ENCODE measurements at regions not wholly inside any gene's neighbourhood (a gene's known extent, or its start where the extent isn't known, plus 50 kb on each side); places are given as distances from the start of the nearest gene placed in this dataset.
"Not testable (repeated sequence)": the region's sequence is repeated elsewhere in the genome, so short reads cannot be mapped to it uniquely, and the experiment has no call there.

- ATAC-seq; H3K4me3 ChIP-seq; H3K9me3 ChIP-seq; H3K27ac ChIP-seq; H3K4me1 ChIP-seq; DNase-seq; H3K36me3 ChIP-seq; H3K27me3 ChIP-seq; intact Hi-C loops (cut with DNase I): not testable (repeated sequence)
- WGBS (ENCODE audit: insufficient coverage, low coverage, low lambda C conversion rate, missing lambda C conversion rate), result 60% methylated on average over 1 of the region's 2 CpGs
Observed at GRCh38 chr9:68593760-68594159, 53.1 kb upstream of the TMEM252 start.

GRCh38 chr9:68595868-68596267, 55.2 kb upstream of the TMEM252 start:
- TF ChIP-seq CTCF (IDR thresholded peaks at IDR 0.05) (no peak), POLR2A (IDR thresholded peaks at IDR 0.05) (no peak)
- Histone ChIP-seq H3K4me1 (no peaks in the 10 kb centered on the region), H3K27me3 (no peaks in the 10 kb centered on the region), H3K36me3 (no peaks in the 10 kb centered on the region), H3K27ac (no peak overlapping the region), H3K4me3 (no peak overlapping the region), H3K9me3 (no peaks in the 10 kb centered on the region)
- DNase-seq (no peak), ATAC-seq (no peak)
- 50% methylated on average over 1 of the region's 3 CpGs for WGBS (ENCODE audit: insufficient coverage, low coverage, low lambda C conversion rate, missing lambda C conversion rate)
- intact Hi-C loops (cut with DNase I), result no loop called here

- DNase-seq (no peak), ATAC-seq (no peak)
- WGBS (ENCODE audit: insufficient coverage, low coverage, low lambda C conversion rate, missing lambda C conversion rate), result 43% methylated on average over 1 of the region's 1 CpG
- H3K27ac ChIP-seq, result no peak overlapping the region
- no peaks in the 10 kb centered on the region for H3K9me3 ChIP-seq
- intact Hi-C loops (cut with DNase I), result no loop called here
- no peaks in the 10 kb centered on the region for H3K4me1 ChIP-seq
- TF ChIP-seq POLR2A (IDR thresholded peaks at IDR 0.05), result no peak
- no peak for TF ChIP-seq CTCF (IDR thresholded peaks at IDR 0.05)
- H3K4me3 ChIP-seq, result no peak overlapping the region
- no peaks in the 10 kb centered on the region for H3K27me3 ChIP-seq
- H3K36me3 ChIP-seq, result no peaks in the 10 kb centered on the region
Observed at GRCh38 chr9:68597362-68597997, 56.8 kb upstream of the TMEM252 start.

- DNase-seq, result no peak
- no peaks in the 10 kb centered on the region for H3K9me3 ChIP-seq
- TF ChIP-seq CTCF (IDR thresholded peaks at IDR 0.05) (no peak), POLR2A (IDR thresholded peaks at IDR 0.05) (no peak)
- no peaks in the 10 kb centered on the region for H3K4me1 ChIP-seq
- no peak overlapping the region for H3K27ac ChIP-seq
- no peaks in the 10 kb centered on the region for H3K36me3 ChIP-seq
- 73% methylated on average over 2 of the region's 2 CpGs for WGBS (ENCODE audit: insufficient coverage, low coverage, low lambda C conversion rate, missing lambda C conversion rate)
- intact Hi-C loops (cut with DNase I), result no loop called here
- no peak for ATAC-seq
- H3K27me3 ChIP-seq, result no peaks in the 10 kb centered on the region
- no peak overlapping the region for H3K4me3 ChIP-seq
Observed at GRCh38 chr9:68599826-68600225, 59.1 kb upstream of the TMEM252 start.

- Histone ChIP-seq H3K27me3 (no peaks in the 10 kb centered on the region), H3K36me3 (no peaks in the 10 kb centered on the region), H3K4me3 (no peak overlapping the region), H3K9me3 (no peaks in the 10 kb centered on the region), H3K27ac (no peak overlapping the region), H3K4me1 (no peaks in the 10 kb centered on the region)
- ATAC-seq (no peak), DNase-seq (no peak)
- 31% methylated on average over 2 of the region's 2 CpGs for WGBS (ENCODE audit: insufficient coverage, low coverage, low lambda C conversion rate, missing lambda C conversion rate)
- intact Hi-C loops (cut with DNase I), result no loop called here
- TF ChIP-seq POLR2A (IDR thresholded peaks at IDR 0.05), result no peak
- no peak for TF ChIP-seq CTCF (IDR thresholded peaks at IDR 0.05)
Observed at GRCh38 chr9:68601081-68601480, 60.4 kb upstream of the TMEM252 start.
